Superior temporal gyrus (tissue), 1 donor: ENCODE measurements at regions not wholly inside any gene's neighbourhood (a gene's known extent, or its start where the extent isn't known, plus 50 kb on each side); places are given as distances from the start of the nearest gene placed in this dataset.

ENCODE experiments used
- DNase-seq: peaks from one replicate; pipeline ENCODE4 v3.0.0-alpha.2; 2016; ENCODE audit errors: extremely low spot score

DNA sequence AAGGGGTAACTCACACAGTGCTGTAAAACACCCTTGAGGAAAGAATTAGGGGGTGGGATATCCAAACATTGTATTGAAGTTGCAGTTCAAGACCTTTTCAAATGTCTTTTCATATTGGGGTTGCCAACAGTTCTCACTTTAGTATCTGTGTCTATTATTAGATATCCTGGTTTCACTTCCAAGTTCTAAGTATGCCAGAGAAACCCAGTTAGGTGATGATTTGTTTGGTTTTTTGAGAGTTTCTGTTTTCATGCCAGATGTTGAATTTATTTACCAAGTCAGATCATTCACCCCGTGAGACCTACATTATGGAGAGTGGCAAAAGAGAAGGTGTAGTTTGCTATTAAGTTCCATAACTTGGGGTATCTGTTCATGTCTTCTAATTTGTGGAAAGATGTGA lies 64.5 kb downstream of the C9orf152 start:
- DNase-seq: no peak

DNA sequence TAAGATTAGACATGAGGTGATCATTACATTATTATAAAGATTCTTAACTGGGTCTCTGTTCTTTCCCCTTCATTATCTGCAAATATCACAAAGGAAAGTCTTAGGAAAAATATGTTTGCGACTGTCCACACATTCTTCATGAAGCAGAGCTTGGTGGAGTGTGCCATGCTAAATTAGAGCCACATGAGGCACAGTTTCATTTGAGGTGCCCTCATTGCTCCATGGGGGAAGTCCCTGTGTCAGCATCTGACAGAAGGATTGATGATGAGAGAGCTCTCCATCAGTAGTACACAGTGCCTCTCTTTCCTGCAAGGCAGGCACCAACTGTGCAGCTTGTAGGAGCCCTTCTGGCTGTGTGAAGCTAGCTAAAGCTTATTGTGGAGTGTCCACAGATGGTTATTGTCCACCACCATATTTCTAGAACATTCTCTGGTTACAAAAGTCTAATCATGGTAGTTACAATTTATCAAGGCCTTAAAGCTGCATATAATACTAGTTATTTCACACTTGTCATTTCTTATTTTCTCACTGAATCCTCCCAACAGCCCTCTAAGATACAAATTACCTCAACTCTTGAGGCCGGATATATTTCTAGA lies 63.9 kb downstream of the C9orf152 start:
- no peak for DNase-seq

DNA sequence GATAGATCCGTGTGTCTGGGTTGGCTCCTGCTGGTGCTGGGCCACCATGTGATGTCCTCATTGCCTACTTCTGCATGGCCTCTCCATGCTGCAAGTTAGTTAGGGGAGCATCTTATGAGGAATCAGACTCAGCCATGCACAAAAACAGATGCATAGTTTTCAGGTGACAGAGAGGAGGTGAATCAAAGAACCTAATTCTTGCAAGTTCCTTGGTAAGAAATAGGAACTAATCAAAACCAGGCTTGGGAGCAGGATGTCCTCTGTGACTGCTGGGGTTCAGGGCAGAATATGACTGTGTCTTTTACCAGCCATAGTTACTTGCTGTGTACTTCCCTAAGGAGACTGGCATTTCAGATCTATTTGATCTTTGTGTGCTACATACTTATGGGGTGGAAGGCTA lies 61.6 kb downstream of the C9orf152 start:
- no peak for DNase-seq

GRCh38 chr9:110148384-110148783 lies 59.6 kb downstream of the C9orf152 start:
- DNase-seq: peak; percentile 37

GRCh38 chr9:110148891-110149290 lies 59.1 kb downstream of the C9orf152 start:
- peak; percentile 50 for DNase-seq
